ENCODE measurements at regions not wholly inside any gene's neighbourhood (a gene's known extent, or its start where the extent isn't known, plus 50 kb on each side); places are given as distances from the start of the nearest gene placed in this dataset.

DNA sequence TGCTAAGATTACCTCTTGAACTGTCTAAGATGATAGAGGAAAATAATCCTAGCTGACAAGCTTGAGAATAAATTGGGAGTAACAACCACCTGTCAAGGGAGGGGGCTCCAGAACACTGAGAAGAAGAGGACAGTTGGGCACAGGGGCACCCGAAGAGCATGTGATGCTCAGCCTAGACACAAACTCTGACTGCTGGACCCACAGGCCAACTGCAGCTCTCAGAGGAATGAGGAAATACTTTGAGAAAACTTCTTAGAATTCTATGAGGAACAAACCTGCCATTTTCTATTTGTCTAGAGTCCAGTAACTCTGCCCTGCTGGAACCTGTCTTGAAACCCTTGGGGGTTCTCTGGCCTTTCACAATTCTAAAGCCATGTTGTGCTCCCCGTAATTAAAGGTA, 124.1 kb upstream of the KCNK2 start:
- TF ChIP-seq CTCF (conservative IDR thresholded peaks at IDR 0.05; ENCODE audit: low read length): no peak
- no peak for TF ChIP-seq EZH2phosphoT487 (IDR thresholded peaks at IDR 0.05; ENCODE audit: borderline replicate concordance)
